Osteoblast (primary cell): ENCODE measurements at regions not wholly inside any gene's neighbourhood (a gene's known extent, or its start where the extent isn't known, plus 50 kb on each side); places are given as distances from the start of the nearest gene placed in this dataset.

ENCODE experiments used
- DNase-seq: peaks from one replicate; pipeline ENCODE4 v3.0.0; 2011; ENCODE audit warnings: low spot score, mixed read lengths; ENCODE audit not compliant: insufficient read length; ENCODE audit errors: missing footprints
- H2AFZ ChIP-seq: 2 replicates; pipeline ENCODE4 v1.6.0; 2011; ENCODE audit warnings: mild to moderate bottlenecking, low read length
- H3K27ac ChIP-seq: 2 replicates; pipeline ENCODE4 v1.5.1; 2011; ENCODE audit warnings: mild to moderate bottlenecking, low read depth, low read length, moderate library complexity
- H3K27me3 ChIP-seq: 2 replicates; pipeline ENCODE4 v1.6.0; 2012; ENCODE audit warnings: mild to moderate bottlenecking, control low read depth, inconsistent platforms, low read length, moderate library complexity; ENCODE audit not compliant: insufficient read depth
- H3K36me3 ChIP-seq: 2 replicates; pipeline ENCODE4 v1.5.1; 2011; ENCODE audit warnings: mild to moderate bottlenecking, low read length, control low read depth, moderate library complexity; ENCODE audit not compliant: insufficient read depth
- H3K4me1 ChIP-seq: 2 replicates; pipeline ENCODE4 v1.5.1; 2011; ENCODE audit warnings: mild to moderate bottlenecking, low read length, control low read depth, moderate library complexity; ENCODE audit not compliant: insufficient read depth
- H3K4me2 ChIP-seq: 2 replicates; pipeline ENCODE4 v1.6.0; 2011; ENCODE audit warnings: mild to moderate bottlenecking, low read length; ENCODE audit not compliant: insufficient read depth
- H3K4me3 ChIP-seq: fragments of 200-600 bp; sonication (generic); 3 replicates; pipeline ENCODE4 v1.5.1; 2012; ENCODE audit warnings: mild to moderate bottlenecking, low read length, inconsistent platforms; ENCODE audit not compliant: insufficient read depth
- H3K79me2 ChIP-seq: 2 replicates; pipeline ENCODE4 v1.6.0; 2012; ENCODE audit warnings: mild to moderate bottlenecking, low read length, control low read depth, inconsistent platforms; ENCODE audit not compliant: insufficient read depth
- H3K9me3 ChIP-seq: 2 replicates; pipeline ENCODE4 v1.5.1; 2011; ENCODE audit warnings: low read depth, low read length, control low read depth
- H4K20me1 ChIP-seq: 2 replicates; pipeline ENCODE4 v1.6.0; 2012; ENCODE audit warnings: mild to moderate bottlenecking, low read length, control low read depth; ENCODE audit not compliant: insufficient read depth
- TF ChIP-seq, protein P1 (sequence below): IDR thresholded peaks from 2 replicates; pipeline ENCODE4 v1.5.1; 2011; ENCODE audit warnings: mild to moderate bottlenecking, low read depth, low read length, moderate library complexity; ENCODE audit errors: extremely low read depth

- Histone ChIP-seq H3K4me2 (no peak overlapping the region), H3K27me3 (no peaks in the 10 kb centered on the region), H2AFZ (no peak overlapping the region), H4K20me1 (no peaks in the 10 kb centered on the region), H3K36me3 (no peaks in the 10 kb centered on the region), H3K79me2 (no peaks in the 10 kb centered on the region), H3K4me3 (no peak overlapping the region), H3K9me3 (no peaks in the 10 kb centered on the region), H3K27ac (no peak overlapping the region), H3K4me1 (no peaks in the 10 kb centered on the region)
- no peak for DNase-seq
- TF ChIP-seq, protein P1, sequence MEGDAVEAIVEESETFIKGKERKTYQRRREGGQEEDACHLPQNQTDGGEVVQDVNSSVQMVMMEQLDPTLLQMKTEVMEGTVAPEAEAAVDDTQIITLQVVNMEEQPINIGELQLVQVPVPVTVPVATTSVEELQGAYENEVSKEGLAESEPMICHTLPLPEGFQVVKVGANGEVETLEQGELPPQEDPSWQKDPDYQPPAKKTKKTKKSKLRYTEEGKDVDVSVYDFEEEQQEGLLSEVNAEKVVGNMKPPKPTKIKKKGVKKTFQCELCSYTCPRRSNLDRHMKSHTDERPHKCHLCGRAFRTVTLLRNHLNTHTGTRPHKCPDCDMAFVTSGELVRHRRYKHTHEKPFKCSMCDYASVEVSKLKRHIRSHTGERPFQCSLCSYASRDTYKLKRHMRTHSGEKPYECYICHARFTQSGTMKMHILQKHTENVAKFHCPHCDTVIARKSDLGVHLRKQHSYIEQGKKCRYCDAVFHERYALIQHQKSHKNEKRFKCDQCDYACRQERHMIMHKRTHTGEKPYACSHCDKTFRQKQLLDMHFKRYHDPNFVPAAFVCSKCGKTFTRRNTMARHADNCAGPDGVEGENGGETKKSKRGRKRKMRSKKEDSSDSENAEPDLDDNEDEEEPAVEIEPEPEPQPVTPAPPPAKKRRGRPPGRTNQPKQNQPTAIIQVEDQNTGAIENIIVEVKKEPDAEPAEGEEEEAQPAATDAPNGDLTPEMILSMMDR: no peak
Measured at GRCh38 chr9:28741459-28741858, 1168.2 kb upstream of the C9orf72 start.

- Histone ChIP-seq H4K20me1 (no peaks in the 10 kb centered on the region), H3K36me3 (no peaks in the 10 kb centered on the region), H3K27ac (no peak overlapping the region), H3K4me1 (no peaks in the 10 kb centered on the region), H3K79me2 (no peaks in the 10 kb centered on the region), H3K9me3 (no peaks in the 10 kb centered on the region), H3K4me3 (no peak overlapping the region), H2AFZ (no peak overlapping the region), H3K4me2 (no peak overlapping the region), H3K27me3 (no peaks in the 10 kb centered on the region)
- TF ChIP-seq, protein P1: no peak
- DNase-seq: no peak
Measured at GRCh38 chr9:28747351-28747985, 1174.2 kb upstream of the C9orf72 start.

DNA sequence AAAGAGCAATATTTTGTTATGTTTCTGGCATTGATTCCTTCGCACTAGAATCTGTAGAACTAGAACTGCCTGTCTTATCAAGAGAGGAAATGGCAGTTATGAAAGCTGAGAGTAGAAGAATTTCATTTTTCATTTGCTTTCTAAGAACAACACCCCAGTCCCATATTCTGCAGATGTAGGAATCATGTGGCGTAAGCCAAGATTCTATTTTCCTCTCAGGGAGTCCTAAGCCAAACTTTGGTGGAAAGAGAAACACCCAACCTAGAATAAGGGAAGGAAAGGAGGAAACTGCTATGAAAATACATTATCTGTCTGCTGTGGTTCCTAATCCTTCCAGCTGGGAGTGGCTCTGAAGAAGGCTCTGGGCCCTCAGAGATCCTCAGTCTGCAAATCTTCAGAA lies 1176.9 kb upstream of the C9orf72 start:
- DNase-seq: no peak
- no peaks in the 10 kb centered on the region for H3K9me3 ChIP-seq
- no peaks in the 10 kb centered on the region for H3K79me2 ChIP-seq
- H2AFZ ChIP-seq: no peak overlapping the region
- no peaks in the 10 kb centered on the region for H3K36me3 ChIP-seq
- H3K4me1 ChIP-seq: no peaks in the 10 kb centered on the region
- no peak overlapping the region for H3K27ac ChIP-seq
- TF ChIP-seq, protein P1: no peak
- H3K4me3 ChIP-seq: no peak overlapping the region
- H3K4me2 ChIP-seq: no peak overlapping the region
- H4K20me1 ChIP-seq: no peaks in the 10 kb centered on the region
- H3K27me3 ChIP-seq: no peaks in the 10 kb centered on the region

DNA sequence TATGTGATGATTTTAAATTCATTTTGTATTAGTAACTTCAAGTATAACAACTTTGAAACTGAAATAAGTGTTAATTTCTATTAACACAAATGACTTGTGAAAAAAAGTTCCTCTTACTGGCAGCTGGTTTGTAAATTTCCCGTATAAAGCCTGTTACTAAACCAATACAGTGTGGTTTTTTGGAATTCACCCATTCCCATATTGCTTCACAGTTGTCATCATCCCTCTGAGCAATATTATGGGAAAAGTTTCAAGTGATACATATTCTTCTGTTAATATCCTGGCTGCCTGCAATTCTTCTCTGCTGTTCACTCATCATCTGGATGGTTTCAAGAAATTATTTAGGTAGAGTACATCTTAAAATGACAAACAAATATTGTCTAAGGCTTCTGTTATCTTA lies 1185.1 kb upstream of the C9orf72 start:
- H3K27ac ChIP-seq: no peak overlapping the region
- no peaks in the 10 kb centered on the region for H3K79me2 ChIP-seq
- no peak for DNase-seq
- no peak overlapping the region for H3K4me2 ChIP-seq
- H3K36me3 ChIP-seq: no peaks in the 10 kb centered on the region
- no peaks in the 10 kb centered on the region for H3K9me3 ChIP-seq
- H3K4me3 ChIP-seq: no peak overlapping the region
- H3K4me1 ChIP-seq: no peaks in the 10 kb centered on the region
- no peaks in the 10 kb centered on the region for H4K20me1 ChIP-seq
- no peaks in the 10 kb centered on the region for H3K27me3 ChIP-seq
- TF ChIP-seq, protein P1: no peak
- no peak overlapping the region for H2AFZ ChIP-seq
